ENCODE measurements at regions not wholly inside any gene's neighbourhood (a gene's known extent, or its start where the extent isn't known, plus 50 kb on each side); places are given as distances from the start of the nearest gene placed in this dataset.

DNA sequence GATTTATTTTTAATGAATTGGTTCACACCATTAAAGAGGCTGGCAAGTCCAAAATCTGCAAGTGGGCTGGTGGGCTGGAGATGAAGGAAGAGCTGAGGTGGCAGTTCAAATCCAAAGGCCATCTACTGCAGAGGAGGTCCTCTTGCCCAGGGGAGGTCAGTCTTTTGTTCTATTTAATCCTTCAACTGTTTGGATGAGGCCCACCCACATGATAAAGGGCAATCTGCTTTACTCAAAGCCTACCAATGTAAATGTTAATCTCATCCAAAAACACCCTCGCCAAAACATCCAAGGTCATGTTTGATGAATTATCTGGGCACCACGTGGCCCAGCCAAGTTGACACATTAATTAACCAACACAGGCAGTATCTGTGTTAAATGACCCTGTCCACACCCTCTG, 99.0 kb downstream of the RRAGC start:
- H3K4me3 ChIP-seq (ENCODE audit: low read depth in 1 of 2, low read length in 2 of 2): no peak overlapping the region
- H3K9me3 ChIP-seq (ENCODE audit: control insufficient read depth in 1 of 2, low read length in 2 of 2): no peaks in the 10 kb centered on the region
- no peak overlapping the region for H3K27ac ChIP-seq (ENCODE audit: low read depth, low read length)
- H3K9ac ChIP-seq (ENCODE audit: low read depth in 1 of 2, low read length in 2 of 2): no peak overlapping the region
- H3K27me3 ChIP-seq (ENCODE audit: control insufficient read depth in 1 of 2, insufficient read depth in 2 of 2, low read length in 2 of 2): peaks cover 0 to 5% of the 10 kb centered on the region in 2 donors
- no peaks in the 10 kb centered on the region for H3K36me3 ChIP-seq (ENCODE audit: control insufficient read depth in 1 of 2, insufficient read depth in 2 of 2, low read length in 2 of 2)
- no peaks in the 10 kb centered on the region for H3K4me1 ChIP-seq (ENCODE audit: control insufficient read depth in 1 of 2, insufficient read depth in 2 of 2, low read length in 2 of 2)

GRCh38 chr1:38758820-38759219, 100.8 kb downstream of the RRAGC start:
- no peaks in the 10 kb centered on the region for H3K36me3 ChIP-seq (ENCODE audit: control insufficient read depth in 1 of 2, insufficient read depth in 2 of 2, low read length in 2 of 2)
- no peak overlapping the region for H3K27ac ChIP-seq (ENCODE audit: low read depth, low read length)
- no peak overlapping the region for H3K4me3 ChIP-seq (ENCODE audit: low read depth in 1 of 2, low read length in 2 of 2)
- no peaks in the 10 kb centered on the region for H3K4me1 ChIP-seq (ENCODE audit: control insufficient read depth in 1 of 2, insufficient read depth in 2 of 2, low read length in 2 of 2)
- H3K27me3 ChIP-seq (ENCODE audit: control insufficient read depth in 1 of 2, insufficient read depth in 2 of 2, low read length in 2 of 2): peaks cover 0 to 5% of the 10 kb centered on the region in 2 donors
- H3K9me3 ChIP-seq (ENCODE audit: control insufficient read depth in 1 of 2, low read length in 2 of 2): no peaks in the 10 kb centered on the region
- H3K9ac ChIP-seq (ENCODE audit: low read depth in 1 of 2, low read length in 2 of 2): no peak overlapping the region

- H3K9ac ChIP-seq (ENCODE audit: low read depth in 1 of 2, low read length in 2 of 2): no peak overlapping the region
- no peaks in the 10 kb centered on the region for H3K36me3 ChIP-seq (ENCODE audit: control insufficient read depth in 1 of 2, insufficient read depth in 2 of 2, low read length in 2 of 2)
- H3K9me3 ChIP-seq (ENCODE audit: control insufficient read depth in 1 of 2, low read length in 2 of 2): no peaks in the 10 kb centered on the region
- no peaks in the 10 kb centered on the region for H3K4me1 ChIP-seq (ENCODE audit: control insufficient read depth in 1 of 2, insufficient read depth in 2 of 2, low read length in 2 of 2)
- peaks cover 0 to 4% of the 10 kb centered on the region in 2 donors for H3K27me3 ChIP-seq (ENCODE audit: control insufficient read depth in 1 of 2, insufficient read depth in 2 of 2, low read length in 2 of 2)
- H3K27ac ChIP-seq (ENCODE audit: low read depth, low read length): no peak overlapping the region
- H3K4me3 ChIP-seq (ENCODE audit: low read depth in 1 of 2, low read length in 2 of 2): no peak overlapping the region
Measured at GRCh38 chr1:38746941-38747600, 112.5 kb downstream of the RRAGC start.

DNA sequence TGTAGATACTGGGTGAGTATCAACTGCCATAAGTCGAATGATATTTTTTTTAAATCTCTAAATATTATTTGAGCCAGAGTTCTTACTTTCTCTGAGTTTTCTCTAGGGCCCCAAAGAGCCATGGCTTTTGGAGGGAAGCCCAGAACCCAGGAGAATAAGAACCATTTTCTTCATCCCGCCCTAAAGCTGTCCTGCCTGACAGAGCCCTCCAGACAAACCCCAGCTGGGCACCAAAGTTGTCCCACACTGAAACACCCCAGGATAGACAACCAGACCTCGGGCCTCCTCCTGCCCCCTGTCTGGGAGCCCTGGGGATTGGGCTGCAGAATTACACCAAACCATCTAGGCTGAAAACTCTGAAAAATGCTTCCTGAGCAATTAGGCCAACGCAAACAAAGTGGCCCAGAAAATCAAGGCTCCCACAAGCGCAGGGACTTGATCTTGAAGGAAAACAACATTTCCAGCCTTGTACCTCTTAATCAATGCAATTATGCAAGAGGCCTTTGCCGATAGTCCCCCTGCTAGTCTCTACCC, 113.1 kb downstream of the RRAGC start:
- Histone ChIP-seq H3K27me3 (ENCODE audit: control insufficient read depth in 1 of 2, insufficient read depth in 2 of 2, low read length in 2 of 2) (no peaks in the 10 kb centered on the region), H3K36me3 (ENCODE audit: control insufficient read depth in 1 of 2, insufficient read depth in 2 of 2, low read length in 2 of 2) (no peaks in the 10 kb centered on the region), H3K27ac (ENCODE audit: low read depth, low read length) (no peak overlapping the region), H3K4me3 (ENCODE audit: low read depth in 1 of 2, low read length in 2 of 2) (no peak overlapping the region), H3K4me1 (ENCODE audit: control insufficient read depth in 1 of 2, insufficient read depth in 2 of 2, low read length in 2 of 2) (no peaks in the 10 kb centered on the region), H3K9ac (ENCODE audit: low read depth in 1 of 2, low read length in 2 of 2) (no peak overlapping the region), H3K9me3 (ENCODE audit: control insufficient read depth in 1 of 2, low read length in 2 of 2) (no peaks in the 10 kb centered on the region)

DNA sequence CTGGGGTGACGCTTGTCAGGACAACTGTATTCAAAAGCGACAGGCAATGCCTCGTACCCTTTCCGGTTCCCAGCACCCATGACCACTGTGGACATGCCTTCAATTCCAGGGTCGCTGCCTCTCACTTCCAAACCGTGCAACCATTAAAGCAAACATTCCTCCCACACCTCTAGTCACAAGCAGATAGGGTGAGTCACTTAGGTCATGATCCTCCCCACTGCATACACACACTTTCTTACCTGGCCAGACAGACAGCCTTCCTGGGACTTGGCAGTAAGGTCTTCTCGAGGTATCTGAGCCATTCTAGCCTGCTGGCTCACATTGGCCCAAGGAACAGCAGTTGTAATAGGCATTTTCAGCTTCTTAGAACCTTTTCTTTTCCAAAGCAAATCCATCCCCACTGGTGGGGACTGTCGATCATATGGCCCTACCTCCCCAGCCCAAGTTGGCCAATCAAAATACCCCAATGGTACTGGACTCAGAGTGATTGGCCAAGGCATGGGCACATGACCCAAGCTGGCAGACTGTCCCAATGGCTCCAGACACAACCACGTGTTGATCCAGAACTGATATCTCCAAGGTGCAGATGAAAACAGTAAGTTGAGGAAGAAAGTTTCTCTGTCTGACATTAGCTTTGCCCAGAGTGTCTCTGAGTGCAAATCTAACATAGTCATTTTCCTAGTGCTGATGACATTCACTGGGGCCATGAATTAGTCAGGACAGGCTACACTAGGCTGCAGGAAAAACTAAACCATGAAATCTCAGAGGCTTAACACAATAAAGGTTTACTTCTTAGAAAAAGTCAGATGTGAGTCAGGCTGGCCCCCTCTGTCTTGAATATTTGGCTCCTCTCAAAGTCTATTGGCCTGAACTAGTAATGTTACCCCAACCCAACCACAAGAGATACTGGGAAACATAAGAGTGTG, 113.8 kb downstream of the RRAGC start:
- Histone ChIP-seq H3K36me3 (ENCODE audit: control insufficient read depth in 1 of 2, insufficient read depth in 2 of 2, low read length in 2 of 2) (no peaks in the 10 kb centered on the region), H3K27ac (ENCODE audit: low read depth, low read length) (no peak overlapping the region), H3K27me3 (ENCODE audit: control insufficient read depth in 1 of 2, insufficient read depth in 2 of 2, low read length in 2 of 2) (no peaks in the 10 kb centered on the region), H3K9me3 (ENCODE audit: control insufficient read depth in 1 of 2, low read length in 2 of 2) (no peaks in the 10 kb centered on the region), H3K4me3 (ENCODE audit: low read depth in 1 of 2, low read length in 2 of 2) (no peak overlapping the region), H3K9ac (ENCODE audit: low read depth in 1 of 2, low read length in 2 of 2) (no peak overlapping the region), H3K4me1 (ENCODE audit: control insufficient read depth in 1 of 2, insufficient read depth in 2 of 2, low read length in 2 of 2) (no peaks in the 10 kb centered on the region)

DNA sequence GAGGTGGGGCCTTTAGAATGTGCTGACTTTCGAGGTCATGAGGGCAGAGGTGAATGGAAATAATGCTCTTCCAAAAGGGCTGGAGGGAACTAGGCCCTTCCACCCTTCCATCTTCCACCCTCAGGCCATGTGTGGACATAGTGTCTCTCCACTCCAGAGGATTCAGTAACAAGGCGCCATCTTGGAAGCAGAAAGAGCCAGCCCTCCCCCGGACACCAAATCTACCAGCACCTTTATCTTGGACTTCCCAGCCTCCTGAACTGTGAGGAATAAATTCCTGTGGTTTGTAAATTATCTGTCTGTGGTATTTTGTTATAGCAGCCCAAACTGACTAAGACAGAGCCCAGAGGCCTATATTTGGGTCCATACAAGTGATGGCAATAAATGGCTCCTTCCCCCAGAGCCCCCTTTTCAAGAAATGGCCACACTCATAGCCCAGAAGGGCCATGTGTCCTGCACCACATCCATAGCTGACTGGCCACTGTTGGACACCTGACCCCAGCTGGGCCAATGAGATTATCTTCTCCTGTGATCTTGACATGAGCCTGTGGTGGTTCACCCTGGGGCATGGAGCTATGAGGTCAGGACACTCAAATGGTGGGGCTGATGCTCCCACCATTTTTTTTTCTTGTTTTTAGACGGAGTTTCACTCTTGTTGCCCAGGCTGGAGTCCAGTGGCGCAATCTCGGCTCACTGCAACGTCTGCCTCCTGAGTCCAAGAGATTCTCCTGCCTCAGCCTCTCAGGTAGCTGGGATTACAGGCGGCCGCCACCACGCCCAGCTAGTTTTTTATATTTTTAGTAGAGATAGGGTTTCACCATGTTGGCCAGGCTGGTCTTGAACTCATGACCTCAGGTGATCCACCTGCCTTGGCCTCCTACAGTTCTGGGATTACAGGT, 114.9 kb downstream of the RRAGC start:
- Histone ChIP-seq H3K27me3 (ENCODE audit: control insufficient read depth in 1 of 2, insufficient read depth in 2 of 2, low read length in 2 of 2) (no peaks in the 10 kb centered on the region), H3K4me1 (ENCODE audit: control insufficient read depth in 1 of 2, insufficient read depth in 2 of 2, low read length in 2 of 2) (no peaks in the 10 kb centered on the region), H3K9me3 (ENCODE audit: control insufficient read depth in 1 of 2, low read length in 2 of 2) (no peaks in the 10 kb centered on the region), H3K27ac (ENCODE audit: low read depth, low read length) (no peak overlapping the region), H3K4me3 (ENCODE audit: low read depth in 1 of 2, low read length in 2 of 2) (no peak overlapping the region), H3K36me3 (ENCODE audit: control insufficient read depth in 1 of 2, insufficient read depth in 2 of 2, low read length in 2 of 2) (no peaks in the 10 kb centered on the region), H3K9ac (ENCODE audit: low read depth in 1 of 2, low read length in 2 of 2) (no peak overlapping the region)

- Histone ChIP-seq H3K4me3 (ENCODE audit: low read depth in 1 of 2, low read length in 2 of 2) (no peak overlapping the region), H3K36me3 (ENCODE audit: control insufficient read depth in 1 of 2, insufficient read depth in 2 of 2, low read length in 2 of 2) (no peaks in the 10 kb centered on the region), H3K9ac (ENCODE audit: low read depth in 1 of 2, low read length in 2 of 2) (no peak overlapping the region), H3K27me3 (ENCODE audit: control insufficient read depth in 1 of 2, insufficient read depth in 2 of 2, low read length in 2 of 2) (no peaks in the 10 kb centered on the region), H3K9me3 (ENCODE audit: control insufficient read depth in 1 of 2, low read length in 2 of 2) (no peaks in the 10 kb centered on the region), H3K27ac (ENCODE audit: low read depth, low read length) (no peak overlapping the region), H3K4me1 (ENCODE audit: control insufficient read depth in 1 of 2, insufficient read depth in 2 of 2, low read length in 2 of 2) (no peaks in the 10 kb centered on the region)
Measured at GRCh38 chr1:38743184-38743583, 116.4 kb downstream of the RRAGC start.

GRCh38 chr1:38741341-38741740, 118.2 kb downstream of the RRAGC start:
- Histone ChIP-seq H3K4me3 (ENCODE audit: low read depth in 1 of 2, low read length in 2 of 2) (no peak overlapping the region), H3K36me3 (ENCODE audit: control insufficient read depth in 1 of 2, insufficient read depth in 2 of 2, low read length in 2 of 2) (no peaks in the 10 kb centered on the region), H3K4me1 (ENCODE audit: control insufficient read depth in 1 of 2, insufficient read depth in 2 of 2, low read length in 2 of 2) (no peaks in the 10 kb centered on the region), H3K27ac (ENCODE audit: low read depth, low read length) (no peak overlapping the region), H3K9ac (ENCODE audit: low read depth in 1 of 2, low read length in 2 of 2) (no peak overlapping the region), H3K27me3 (ENCODE audit: control insufficient read depth in 1 of 2, insufficient read depth in 2 of 2, low read length in 2 of 2) (peaks cover 0 to 4% of the 10 kb centered on the region in 2 donors), H3K9me3 (ENCODE audit: control insufficient read depth in 1 of 2, low read length in 2 of 2) (no peaks in the 10 kb centered on the region)

- H3K27ac ChIP-seq (ENCODE audit: low read depth, low read length): no peak overlapping the region
- no peaks in the 10 kb centered on the region for H3K36me3 ChIP-seq (ENCODE audit: control insufficient read depth in 1 of 2, insufficient read depth in 2 of 2, low read length in 2 of 2)
- H3K4me1 ChIP-seq (ENCODE audit: control insufficient read depth in 1 of 2, insufficient read depth in 2 of 2, low read length in 2 of 2): no peaks in the 10 kb centered on the region
Measured at GRCh38 chr1:38740487-38740886, 119.1 kb downstream of the RRAGC start.

More at GRCh38 chr1:38740487-38740886, 119.1 kb downstream of the RRAGC start:
- Histone ChIP-seq H3K9ac (ENCODE audit: low read depth in 1 of 2, low read length in 2 of 2) (no peak overlapping the region), H3K4me3 (ENCODE audit: low read depth in 1 of 2, low read length in 2 of 2) (no peak overlapping the region), H3K9me3 (ENCODE audit: control insufficient read depth in 1 of 2, low read length in 2 of 2) (no peaks in the 10 kb centered on the region), H3K27me3 (ENCODE audit: control insufficient read depth in 1 of 2, insufficient read depth in 2 of 2, low read length in 2 of 2) (peaks cover 0 to 4% of the 10 kb centered on the region in 2 donors)
